GM12892 (cell line): ENCODE measurements at regions not wholly inside any gene's neighbourhood (a gene's known extent, or its start where the extent isn't known, plus 50 kb on each side); places are given as distances from the start of the nearest gene placed in this dataset.

ENCODE experiments used
- POLR2AphosphoS5 ChIP-seq: IDR thresholded peaks from 2 replicates; pipeline ENCODE4 v1.6.1; 2011; ENCODE audit warnings: low read depth, low read length, control low read depth
- TAF1 ChIP-seq: IDR thresholded peaks from 2 replicates; pipeline ENCODE4 v1.6.1; 2011; ENCODE audit warnings: low read depth, mild to moderate bottlenecking, control low read depth, low read length, borderline replicate concordance

DNA sequence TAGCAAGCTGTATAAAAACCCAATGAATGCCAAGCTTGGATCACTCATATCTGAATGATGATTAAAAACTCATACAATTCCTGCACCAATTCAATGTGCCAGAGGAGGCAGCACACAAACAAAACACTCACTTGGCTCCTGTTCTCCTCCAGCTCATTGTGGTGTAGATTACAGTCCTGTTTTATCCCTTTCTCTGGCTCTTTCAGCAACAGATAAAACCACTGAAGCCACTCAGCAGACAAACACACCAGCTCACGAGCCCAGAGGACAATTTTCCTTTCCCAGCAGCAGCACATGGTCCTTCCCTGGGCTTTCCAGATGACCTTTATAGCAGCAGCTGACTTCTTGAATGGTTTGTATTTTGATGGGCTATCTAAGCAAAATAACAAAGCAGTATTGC is 107.3 kb upstream of the STARD3NL start:
- no peak for TF ChIP-seq POLR2AphosphoS5
- no peak for TF ChIP-seq TAF1
